Type B pancreatic cell (in vitro differentiated cells): ENCODE measurements at regions not wholly inside any gene's neighbourhood (a gene's known extent, or its start where the extent isn't known, plus 50 kb on each side); places are given as distances from the start of the nearest gene placed in this dataset.

Experiments
- DNase-seq: peaks from one replicate; pipeline ENCODE4 v3.0.0; 2021; ENCODE audit warnings: mixed read lengths; ENCODE audit not compliant: unreplicated experiment; ENCODE audit errors: extremely low spot score
- H3K27ac Mint-ChIP-seq: 2 replicates; pipeline ENCODE4 v1.8.0; 2021; ENCODE audit warnings: mild to moderate bottlenecking, mixed read lengths
- H3K27me3 Mint-ChIP-seq: 2 replicates; pipeline ENCODE4 v1.8.0; 2021; ENCODE audit warnings: mixed read lengths
- H3K36me3 Mint-ChIP-seq: 2 replicates; pipeline ENCODE4 v1.8.0; 2021; ENCODE audit warnings: mixed read lengths
- H3K4me1 Mint-ChIP-seq: one replicate; pipeline ENCODE4 v1.8.0; 2021; ENCODE audit warnings: mixed read lengths; ENCODE audit not compliant: unreplicated experiment
- H3K4me3 Mint-ChIP-seq: 2 replicates; pipeline ENCODE4 v1.8.0; 2021; ENCODE audit warnings: mild to moderate bottlenecking, mixed read lengths
- H3K9me3 Mint-ChIP-seq: 2 replicates; pipeline ENCODE4 v1.8.0; 2021; ENCODE audit warnings: mixed read lengths
- CTCF ChIP-seq: fragments of 200-600 bp; sonication (generic); conservative IDR thresholded peaks from 2 replicates; pipeline ENCODE4 v1.5.0; 2021; ENCODE audit warnings: antibody characterized with exemption, mild to moderate bottlenecking

GRCh38 chr4:19346636-19347035 is 905.1 kb upstream of the SLIT2 start:
- Mint-ChIP-seq H3K4me1 (no peaks in the 10 kb centered on the region), H3K36me3 (no peaks in the 10 kb centered on the region), H3K27me3 (no peaks in the 10 kb centered on the region), H3K9me3 (peaks cover 7% of the 10 kb centered on the region), H3K4me3 (no peak overlapping the region), H3K27ac (no peak overlapping the region)
- DNase-seq, result no peak
- TF ChIP-seq CTCF, result no peak

- no peak overlapping the region for H3K27ac Mint-ChIP-seq
- H3K4me1 Mint-ChIP-seq, result no peaks in the 10 kb centered on the region
- H3K9me3 Mint-ChIP-seq, result no peaks in the 10 kb centered on the region
- H3K27me3 Mint-ChIP-seq, result no peaks in the 10 kb centered on the region
- H3K36me3 Mint-ChIP-seq, result no peaks in the 10 kb centered on the region
- no peak for TF ChIP-seq CTCF
- DNase-seq, result no peak
- H3K4me3 Mint-ChIP-seq, result no peak overlapping the region
Observed at GRCh38 chr4:19329631-19330030, 922.1 kb upstream of the SLIT2 start.

- no peak overlapping the region for H3K4me3 Mint-ChIP-seq
- no peak overlapping the region for H3K27ac Mint-ChIP-seq
Observed at GRCh38 chr4:19329077-19329476, 922.6 kb upstream of the SLIT2 start.

GRCh38 chr4:19327364-19327763 is 924.3 kb upstream of the SLIT2 start:
- H3K4me3 Mint-ChIP-seq, result no peak overlapping the region
- no peak overlapping the region for H3K27ac Mint-ChIP-seq
- no peaks in the 10 kb centered on the region for H3K27me3 Mint-ChIP-seq
- no peaks in the 10 kb centered on the region for H3K9me3 Mint-ChIP-seq
- no peak for DNase-seq
- no peak for TF ChIP-seq CTCF
- H3K36me3 Mint-ChIP-seq, result no peaks in the 10 kb centered on the region
- no peaks in the 10 kb centered on the region for H3K4me1 Mint-ChIP-seq

More at GRCh38 chr4:19329077-19329476, 922.6 kb upstream of the SLIT2 start:
- Mint-ChIP-seq H3K36me3 (no peaks in the 10 kb centered on the region), H3K27me3 (no peaks in the 10 kb centered on the region), H3K4me1 (no peaks in the 10 kb centered on the region), H3K9me3 (no peaks in the 10 kb centered on the region)
- TF ChIP-seq CTCF, result no peak
- no peak for DNase-seq

- H3K36me3 Mint-ChIP-seq, result no peaks in the 10 kb centered on the region
- H3K27me3 Mint-ChIP-seq, result no peaks in the 10 kb centered on the region
- no peak for DNase-seq
- no peaks in the 10 kb centered on the region for H3K4me1 Mint-ChIP-seq
- H3K4me3 Mint-ChIP-seq, result no peak overlapping the region
- TF ChIP-seq CTCF, result no peak
- no peaks in the 10 kb centered on the region for H3K9me3 Mint-ChIP-seq
- H3K27ac Mint-ChIP-seq, result no peak overlapping the region
Observed at GRCh38 chr4:19324184-19324583, 927.5 kb upstream of the SLIT2 start.

GRCh38 chr4:19319607-19320006 is 932.1 kb upstream of the SLIT2 start:
- H3K4me3 Mint-ChIP-seq, result no peak overlapping the region
- no peaks in the 10 kb centered on the region for H3K4me1 Mint-ChIP-seq
- H3K27ac Mint-ChIP-seq, result no peak overlapping the region
- no peaks in the 10 kb centered on the region for H3K36me3 Mint-ChIP-seq
- DNase-seq, result no peak
- H3K27me3 Mint-ChIP-seq, result no peaks in the 10 kb centered on the region
- TF ChIP-seq CTCF, result no peak
- H3K9me3 Mint-ChIP-seq, result no peaks in the 10 kb centered on the region
